ENCODE measurements at regions not wholly inside any gene's neighbourhood (a gene's known extent, or its start where the extent isn't known, plus 50 kb on each side); places are given as distances from the start of the nearest gene placed in this dataset.
"Not testable (repeated sequence)": the region's sequence is repeated elsewhere in the genome, so short reads cannot be mapped to it uniquely, and the experiment has no call there.

- DNase-seq (ENCODE audit: low spot score) = not testable (repeated sequence)
These were observed 50.4 kb upstream of the B3GAT2 start for GRCh38 chr6:71007298-71007697.

GRCh38 chr6:71011871-71012371, 55.1 kb upstream of the B3GAT2 start:
- no peak for DNase-seq (ENCODE audit: low spot score)

GRCh38 chr6:71012866-71013469, 56.1 kb upstream of the B3GAT2 start:
- peak; percentile 52 for DNase-seq (ENCODE audit: low spot score)

- DNase-seq (ENCODE audit: low spot score) = no peak
These were observed 58.5 kb upstream of the B3GAT2 start for GRCh38 chr6:71015392-71015791.

GRCh38 chr6:71028236-71028876, 71.5 kb upstream of the B3GAT2 start:
- DNase-seq (ENCODE audit: low spot score) = no peak

- no peak for DNase-seq (ENCODE audit: low spot score)
These were observed 72.0 kb upstream of the B3GAT2 start for GRCh38 chr6:71028877-71029252.

- no peak for DNase-seq (ENCODE audit: low spot score)
These were observed 72.7 kb upstream of the B3GAT2 start for GRCh38 chr6:71029555-71029954.

GRCh38 chr6:71031912-71032311, 75.1 kb upstream of the B3GAT2 start:
- peak; percentile 51 for DNase-seq (ENCODE audit: low spot score)

GRCh38 chr6:71033171-71033570, 76.3 kb upstream of the B3GAT2 start:
- no peak for DNase-seq (ENCODE audit: low spot score)

- DNase-seq (ENCODE audit: low spot score) = no peak
These were observed 77.0 kb upstream of the B3GAT2 start for GRCh38 chr6:71033890-71034289.

GRCh38 chr6:71034563-71035345, 77.9 kb upstream of the B3GAT2 start:
- DNase-seq (ENCODE audit: low spot score) = peak; percentile 30

GRCh38 chr6:71035871-71036270, 79.0 kb upstream of the B3GAT2 start:
- no peak for DNase-seq (ENCODE audit: low spot score)

- DNase-seq (ENCODE audit: low spot score) = no peak
These were observed 82.0 kb upstream of the B3GAT2 start for GRCh38 chr6:71038711-71039344.

- no peak for DNase-seq (ENCODE audit: low spot score)
These were observed 83.2 kb upstream of the B3GAT2 start for GRCh38 chr6:71040043-71040442.

GRCh38 chr6:71040841-71041240, 84.0 kb upstream of the B3GAT2 start:
- no peak for DNase-seq (ENCODE audit: low spot score)

GRCh38 chr6:71043902-71044301, 87.0 kb upstream of the B3GAT2 start:
- no peak for DNase-seq (ENCODE audit: low spot score)

GRCh38 chr6:71044753-71045152, 87.9 kb upstream of the B3GAT2 start:
- no peak for DNase-seq (ENCODE audit: low spot score)

GRCh38 chr6:71045296-71045695, 88.4 kb upstream of the B3GAT2 start:
- DNase-seq (ENCODE audit: low spot score) = no peak

GRCh38 chr6:71047417-71047816, 90.6 kb upstream of the B3GAT2 start:
- no peak for DNase-seq (ENCODE audit: low spot score)

- no peak for DNase-seq (ENCODE audit: low spot score)
These were observed 91.7 kb upstream of the B3GAT2 start for GRCh38 chr6:71048320-71049164.

GRCh38 chr6:71049198-71049770, 92.4 kb upstream of the B3GAT2 start:
- no peak for DNase-seq (ENCODE audit: low spot score)
